ENCODE measurements at regions not wholly inside any gene's neighbourhood (a gene's known extent, or its start where the extent isn't known, plus 50 kb on each side); places are given as distances from the start of the nearest gene placed in this dataset.

GRCh38 chr7:12746211-12746610 is 58.8 kb downstream of the ARL4A start:
- TF ChIP-seq, protein P1, sequence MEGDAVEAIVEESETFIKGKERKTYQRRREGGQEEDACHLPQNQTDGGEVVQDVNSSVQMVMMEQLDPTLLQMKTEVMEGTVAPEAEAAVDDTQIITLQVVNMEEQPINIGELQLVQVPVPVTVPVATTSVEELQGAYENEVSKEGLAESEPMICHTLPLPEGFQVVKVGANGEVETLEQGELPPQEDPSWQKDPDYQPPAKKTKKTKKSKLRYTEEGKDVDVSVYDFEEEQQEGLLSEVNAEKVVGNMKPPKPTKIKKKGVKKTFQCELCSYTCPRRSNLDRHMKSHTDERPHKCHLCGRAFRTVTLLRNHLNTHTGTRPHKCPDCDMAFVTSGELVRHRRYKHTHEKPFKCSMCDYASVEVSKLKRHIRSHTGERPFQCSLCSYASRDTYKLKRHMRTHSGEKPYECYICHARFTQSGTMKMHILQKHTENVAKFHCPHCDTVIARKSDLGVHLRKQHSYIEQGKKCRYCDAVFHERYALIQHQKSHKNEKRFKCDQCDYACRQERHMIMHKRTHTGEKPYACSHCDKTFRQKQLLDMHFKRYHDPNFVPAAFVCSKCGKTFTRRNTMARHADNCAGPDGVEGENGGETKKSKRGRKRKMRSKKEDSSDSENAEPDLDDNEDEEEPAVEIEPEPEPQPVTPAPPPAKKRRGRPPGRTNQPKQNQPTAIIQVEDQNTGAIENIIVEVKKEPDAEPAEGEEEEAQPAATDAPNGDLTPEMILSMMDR (IDR thresholded peaks at IDR 0.05) = no peak
- TF ChIP-seq ZFX (IDR thresholded peaks at IDR 0.05; ENCODE audit: borderline replicate concordance) = no peak

All from 22Rv1 (cell line).